HG03460 (cell line): ENCODE measurements at regions not wholly inside any gene's neighbourhood (a gene's known extent, or its start where the extent isn't known, plus 50 kb on each side); places are given as distances from the start of the nearest gene placed in this dataset.
"Not testable (repeated sequence)": the region's sequence is repeated elsewhere in the genome, so short reads cannot be mapped to it uniquely, and the experiment has no call there.

Source experiments
- ATAC-seq: cut with Tn5 transposase; IDR thresholded peaks from one replicate; pipeline ENCODE4 v1.9.1; 2021; ENCODE audit not compliant: unreplicated experiment

DNA sequence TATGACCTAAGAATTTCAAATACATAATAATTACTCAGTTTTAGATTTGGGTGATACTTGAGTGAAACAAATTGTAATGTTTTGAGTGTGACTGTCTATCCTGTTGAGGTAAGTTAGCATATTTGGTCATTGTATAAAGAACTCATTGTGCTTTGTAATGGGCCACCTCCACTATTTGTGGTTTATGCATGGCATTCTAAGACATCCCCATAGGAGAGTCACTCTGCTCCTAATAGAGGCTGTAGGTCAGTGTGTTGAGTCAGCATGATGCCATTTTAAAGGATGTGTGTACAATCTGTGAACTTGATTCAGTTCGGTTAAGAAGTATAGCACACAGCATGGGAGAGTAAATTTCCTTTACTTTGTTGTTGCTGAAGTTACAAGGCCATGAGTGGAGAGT is 1112.4 kb downstream of the JRKL start:
- ATAC-seq, result no peak

GRCh38 chr11:97506076-97506759 is 1116.4 kb downstream of the JRKL start:
- ATAC-seq, result no peak

- ATAC-seq, result no peak
Measured at GRCh38 chr11:97514446-97514845, 1124.6 kb downstream of the JRKL start.

- ATAC-seq, result no peak
Measured at GRCh38 chr11:97516688-97517087, 1126.9 kb downstream of the JRKL start.

- ATAC-seq, result no peak
Measured at GRCh38 chr11:97525273-97525672, 1135.5 kb downstream of the JRKL start.

GRCh38 chr11:97537407-97538150 is 1147.8 kb downstream of the JRKL start:
- ATAC-seq, result no peak

DNA sequence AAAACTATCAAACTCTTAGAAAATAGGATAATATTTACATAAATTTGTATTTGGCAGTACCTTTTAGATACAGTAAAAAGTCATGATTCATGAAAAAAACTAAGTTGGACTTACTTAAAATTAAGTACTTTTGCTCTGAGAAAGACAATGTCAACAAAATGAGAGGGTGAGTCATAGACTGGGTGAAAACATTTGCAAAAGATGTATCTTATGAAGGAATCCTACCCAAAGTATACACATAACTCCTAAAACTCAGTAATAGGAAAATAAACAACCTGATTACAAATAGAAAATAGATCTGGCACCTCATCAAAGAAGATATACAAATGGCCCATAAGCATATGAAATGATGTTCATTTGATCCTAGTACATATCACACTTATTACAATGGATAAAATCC is 1154.6 kb downstream of the JRKL start:
- no peak for ATAC-seq

DNA sequence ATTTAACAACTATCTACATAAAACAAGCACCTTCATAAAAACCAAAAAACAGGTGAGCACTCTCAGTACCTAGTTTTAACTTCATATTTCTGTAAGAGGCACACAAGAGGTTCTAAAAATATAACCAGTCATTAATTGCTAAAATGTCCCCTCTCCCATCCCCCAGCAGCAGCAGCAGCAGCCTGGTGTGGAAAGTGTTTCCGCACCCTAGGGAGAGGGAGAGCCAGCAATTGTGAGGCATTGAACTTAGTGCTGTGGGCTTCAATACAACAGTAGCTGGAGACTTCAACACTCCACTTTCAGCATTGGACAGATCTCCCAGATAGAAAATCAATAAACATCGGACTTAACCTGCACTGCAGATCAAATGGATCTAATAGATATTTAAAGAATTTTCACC is 1158.5 kb downstream of the JRKL start:
- ATAC-seq, result no peak

DNA sequence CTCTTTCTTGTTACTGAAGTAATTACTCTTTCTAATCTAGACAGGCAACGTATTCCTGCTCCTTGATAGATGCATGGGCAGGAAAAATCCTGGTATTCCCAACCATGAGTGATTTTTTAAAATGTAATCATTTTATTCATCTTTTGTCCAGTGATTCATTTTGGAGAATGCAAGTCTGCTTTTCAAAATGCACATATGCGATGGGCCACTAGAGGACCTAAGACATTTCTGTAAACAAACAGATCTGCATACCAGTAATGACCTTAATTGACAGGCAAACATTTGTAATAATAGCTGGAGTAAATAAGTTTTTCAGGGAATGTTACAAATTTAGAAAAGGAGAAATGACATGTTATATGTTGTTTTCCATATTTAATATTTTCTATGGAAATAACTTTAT is 1167.6 kb downstream of the JRKL start:
- no peak for ATAC-seq

DNA sequence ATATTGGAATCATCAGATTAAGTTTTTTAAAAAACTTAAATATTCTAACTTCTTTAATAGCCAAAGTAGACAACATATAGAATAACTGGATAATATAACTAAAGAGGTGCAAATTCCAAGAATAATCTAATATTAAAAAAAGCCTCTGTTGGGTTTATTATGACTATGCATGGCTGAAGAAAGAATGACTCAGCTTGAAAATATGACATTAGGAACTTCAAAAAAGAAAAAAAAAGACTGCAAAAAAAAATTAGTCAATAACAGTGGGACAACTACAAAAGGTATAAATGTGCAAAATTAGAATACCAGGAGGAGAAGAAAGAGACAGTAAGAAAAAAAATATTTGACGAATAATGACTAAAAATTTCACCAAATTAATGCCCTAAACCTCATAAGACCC is 1178.0 kb downstream of the JRKL start:
- no peak for ATAC-seq

DNA sequence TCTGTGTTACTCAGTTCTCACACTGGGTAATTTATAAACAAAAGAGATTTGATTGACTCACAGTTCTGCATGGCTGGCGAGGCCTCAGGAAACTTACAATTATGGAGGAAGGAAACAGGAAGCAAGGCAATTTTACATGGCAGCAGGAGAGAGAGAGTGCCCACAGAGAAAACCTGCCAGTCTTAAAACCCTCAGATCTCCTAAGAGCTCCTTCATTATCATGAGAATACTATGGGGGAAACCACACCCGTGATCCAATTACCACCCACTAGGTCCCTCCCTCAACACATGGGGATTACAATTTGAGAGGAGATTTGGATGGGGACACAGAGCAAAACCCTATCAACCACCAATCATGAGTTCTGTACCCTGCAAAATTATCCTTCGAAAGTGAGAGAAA is 1180.8 kb downstream of the JRKL start:
- ATAC-seq, result no peak

- ATAC-seq, result not testable (repeated sequence)
Measured at GRCh38 chr11:97573771-97574170, 1184.0 kb downstream of the JRKL start.

DNA sequence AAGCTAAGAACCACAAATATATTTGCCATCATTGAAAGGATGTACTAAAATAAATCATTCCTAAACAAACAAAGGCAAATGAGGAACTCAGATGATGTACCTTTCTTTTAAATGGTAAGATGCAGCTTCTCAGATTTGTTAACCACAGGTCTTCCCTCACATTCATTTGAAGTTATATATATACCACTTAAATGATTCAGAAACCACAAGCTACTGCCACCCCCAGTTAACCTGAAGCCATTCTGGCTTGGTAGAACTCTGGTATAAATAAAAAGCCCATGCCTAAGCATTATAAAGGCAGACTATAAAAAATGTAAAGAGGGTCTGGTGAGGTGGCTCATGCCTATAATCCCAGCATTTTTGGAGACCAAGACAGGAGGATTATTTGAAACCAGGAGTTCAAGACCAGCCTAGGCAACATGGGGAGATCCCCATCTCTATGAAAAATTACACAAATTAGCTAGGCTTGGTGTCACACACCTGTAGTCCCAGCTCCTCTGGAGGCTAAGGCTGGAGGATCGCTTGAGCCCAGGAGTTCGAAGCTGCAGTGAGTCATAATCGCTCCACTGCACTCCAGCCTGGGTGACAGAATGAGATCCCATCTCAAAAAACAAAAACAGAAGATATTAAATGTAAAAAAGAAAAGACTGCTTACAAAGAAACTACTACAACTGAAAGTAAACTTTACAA is 1185.3 kb downstream of the JRKL start:
- no peak for ATAC-seq

GRCh38 chr11:97607291-97608000 is 1217.6 kb downstream of the JRKL start:
- no peak for ATAC-seq

DNA sequence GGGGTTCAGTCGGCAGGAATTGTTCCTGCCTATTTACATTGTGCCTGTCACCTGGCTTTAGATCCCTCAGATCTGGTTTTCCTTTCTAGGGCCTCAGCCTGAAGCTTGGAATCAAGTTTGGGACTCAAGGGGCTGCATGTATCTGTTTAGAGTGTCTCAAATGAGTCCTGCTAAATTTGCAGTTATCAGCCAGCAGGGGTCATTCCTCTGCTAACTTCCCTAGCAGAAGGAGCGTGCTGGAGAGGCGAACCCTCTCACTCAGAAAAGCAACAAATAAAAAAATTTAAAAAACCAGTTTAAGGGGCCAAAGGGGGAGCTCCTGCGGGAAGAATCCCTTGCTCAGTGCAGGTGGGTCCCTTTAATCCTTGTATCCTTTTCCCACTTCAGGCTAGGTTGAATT is 1220.2 kb downstream of the JRKL start:
- ATAC-seq, result no peak

GRCh38 chr11:97610854-97611253 is 1221.0 kb downstream of the JRKL start:
- ATAC-seq, result no peak

GRCh38 chr11:97611345-97611744 is 1221.5 kb downstream of the JRKL start:
- no peak for ATAC-seq

DNA sequence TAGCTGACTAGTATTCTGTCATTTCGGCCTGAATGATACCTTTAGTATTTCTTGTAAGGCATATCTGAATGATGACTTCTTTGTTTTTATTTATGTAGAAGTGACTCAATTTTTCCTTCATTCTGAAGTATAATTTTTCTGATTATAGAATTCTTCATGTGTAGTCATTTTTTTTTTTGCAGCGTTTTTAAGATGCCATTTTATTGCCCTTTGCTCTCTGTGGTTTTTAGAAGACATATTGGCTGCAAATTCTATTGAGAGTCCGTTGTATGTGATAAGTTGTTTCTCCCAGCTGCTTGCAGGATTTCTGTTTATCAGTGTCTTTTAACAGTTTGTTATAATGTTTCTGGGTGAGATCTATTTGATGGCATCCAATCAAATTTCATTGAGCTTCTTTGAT is 1224.8 kb downstream of the JRKL start:
- ATAC-seq, result no peak

GRCh38 chr11:97615546-97615945 is 1225.7 kb downstream of the JRKL start:
- ATAC-seq, result no peak

DNA sequence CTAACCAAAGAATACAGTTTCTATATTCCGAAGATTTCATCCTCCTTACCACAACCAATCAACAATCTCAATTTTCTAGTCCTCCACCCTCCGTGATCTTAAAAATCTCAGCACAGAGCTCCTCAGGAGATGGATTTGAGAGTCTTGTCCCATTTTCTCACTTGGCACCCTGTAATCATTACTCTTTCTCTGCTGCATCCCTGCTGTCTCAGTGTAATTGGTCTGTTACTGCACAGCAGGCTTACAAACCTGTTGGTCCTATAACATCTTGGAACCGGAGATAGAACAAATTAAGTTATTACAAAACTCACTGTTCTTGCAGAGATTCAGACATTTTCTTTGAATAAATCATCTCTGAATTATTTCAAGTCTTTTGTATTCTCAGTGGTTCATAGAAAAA is 1227.2 kb downstream of the JRKL start:
- ATAC-seq, result no peak

- no peak for ATAC-seq
Measured at GRCh38 chr11:97620007-97620406, 1230.2 kb downstream of the JRKL start.

DNA sequence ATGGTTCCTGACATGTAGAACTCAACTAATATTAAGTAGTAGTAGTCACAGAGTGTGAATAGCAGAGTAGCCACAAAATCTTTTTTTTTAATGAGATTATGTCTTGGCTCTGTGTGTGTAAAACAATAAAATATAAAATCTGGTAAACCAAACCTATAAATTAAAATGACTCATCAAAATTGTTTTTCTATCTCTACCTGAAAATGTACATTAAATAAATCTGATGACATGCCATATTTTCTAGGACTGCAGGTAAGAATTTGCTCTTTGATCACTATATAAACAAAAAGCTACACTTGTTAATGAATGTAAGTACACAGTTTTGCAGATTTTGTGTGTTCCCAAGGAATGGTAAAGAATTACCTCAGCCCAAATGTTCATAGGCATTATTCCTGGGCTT is 1231.5 kb downstream of the JRKL start:
- no peak for ATAC-seq
